ENCODE measurements at regions not wholly inside any gene's neighbourhood (a gene's known extent, or its start where the extent isn't known, plus 50 kb on each side); places are given as distances from the start of the nearest gene placed in this dataset.

- Histone ChIP-seq H3K36me3 (ENCODE audit: control insufficient read depth in 1 of 2, insufficient read depth in 2 of 2, low read length in 2 of 2) (no peaks in the 10 kb centered on the region), H3K9me3 (ENCODE audit: control insufficient read depth in 1 of 2, low read length in 2 of 2) (peaks cover 0 to 13% of the 10 kb centered on the region in 2 donors), H3K4me3 (ENCODE audit: low read depth in 1 of 2, low read length in 2 of 2) (no peak overlapping the region), H3K27ac (ENCODE audit: low read length) (no peak overlapping the region), H3K27me3 (ENCODE audit: low read depth, low read length) (no peaks in the 10 kb centered on the region), H3K4me1 (ENCODE audit: control insufficient read depth in 1 of 2, insufficient read depth in 2 of 2, low read length in 2 of 2) (no peaks in the 10 kb centered on the region)
Measured at GRCh38 chr13:67726979-67727378, 496.8 kb upstream of the PCDH9 start.

DNA sequence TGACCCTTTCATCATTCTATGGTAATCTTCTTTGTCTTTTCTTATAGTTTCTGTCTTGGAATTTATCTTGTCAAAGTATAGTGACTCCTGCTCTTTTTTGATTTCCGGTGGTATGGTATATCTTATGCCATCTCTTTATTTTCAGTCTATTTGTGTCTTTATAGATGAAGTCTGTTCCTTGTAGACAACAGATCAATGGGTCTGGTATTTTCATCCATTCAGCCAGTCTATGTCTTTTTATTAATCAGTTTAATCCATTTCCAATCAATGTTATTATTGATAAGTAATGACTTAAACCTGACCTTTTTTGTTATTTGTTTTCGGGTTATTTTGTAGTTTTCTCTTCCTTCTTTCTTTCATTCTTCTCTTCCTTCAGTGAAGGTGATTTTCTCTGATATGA lies 495.9 kb upstream of the PCDH9 start:
- Histone ChIP-seq H3K36me3 (ENCODE audit: control insufficient read depth in 1 of 2, insufficient read depth in 2 of 2, low read length in 2 of 2) (no peaks in the 10 kb centered on the region), H3K27ac (ENCODE audit: low read length) (no peak overlapping the region), H3K9me3 (ENCODE audit: control insufficient read depth in 1 of 2, low read length in 2 of 2) (peaks cover 0 to 13% of the 10 kb centered on the region in 2 donors), H3K27me3 (ENCODE audit: low read depth, low read length) (no peaks in the 10 kb centered on the region), H3K4me3 (ENCODE audit: low read depth in 1 of 2, low read length in 2 of 2) (no peak overlapping the region), H3K4me1 (ENCODE audit: control insufficient read depth in 1 of 2, insufficient read depth in 2 of 2, low read length in 2 of 2) (no peaks in the 10 kb centered on the region)

DNA sequence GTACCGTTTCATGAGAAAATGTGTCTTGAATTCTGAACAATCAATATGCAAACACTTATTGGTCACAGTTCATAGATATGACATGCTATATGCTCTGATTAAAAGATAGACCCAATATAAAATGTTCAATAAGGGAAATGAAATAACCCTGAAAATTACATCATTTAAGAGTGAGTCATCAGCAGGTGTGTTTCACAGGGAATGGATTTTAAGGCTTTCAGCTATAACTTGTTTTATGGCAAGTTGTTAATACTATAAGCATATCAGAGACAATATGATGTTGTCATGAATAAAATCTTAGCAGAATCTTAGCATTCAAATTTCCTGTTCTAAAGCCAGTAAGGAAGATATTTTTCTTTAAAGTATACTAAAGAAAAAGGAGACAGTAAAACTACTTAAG lies 483.4 kb upstream of the PCDH9 start:
- Histone ChIP-seq H3K9me3 (ENCODE audit: control insufficient read depth in 1 of 2, low read length in 2 of 2) (peaks cover 0 to 4% of the 10 kb centered on the region in 2 donors), H3K4me1 (ENCODE audit: control insufficient read depth in 1 of 2, insufficient read depth in 2 of 2, low read length in 2 of 2) (no peaks in the 10 kb centered on the region), H3K27ac (ENCODE audit: low read length) (no peak overlapping the region), H3K27me3 (ENCODE audit: low read depth, low read length) (no peaks in the 10 kb centered on the region), H3K36me3 (ENCODE audit: control insufficient read depth in 1 of 2, insufficient read depth in 2 of 2, low read length in 2 of 2) (no peaks in the 10 kb centered on the region), H3K4me3 (ENCODE audit: low read depth in 1 of 2, low read length in 2 of 2) (no peak overlapping the region)

- no peak overlapping the region for H3K4me3 ChIP-seq (ENCODE audit: low read depth in 1 of 2, low read length in 2 of 2)
- no peaks in the 10 kb centered on the region for H3K27me3 ChIP-seq (ENCODE audit: low read depth, low read length)
- no peaks in the 10 kb centered on the region for H3K9me3 ChIP-seq (ENCODE audit: control insufficient read depth in 1 of 2, low read length in 2 of 2)
- no peak overlapping the region for H3K27ac ChIP-seq (ENCODE audit: low read length)
- H3K4me1 ChIP-seq (ENCODE audit: control insufficient read depth in 1 of 2, insufficient read depth in 2 of 2, low read length in 2 of 2) = no peaks in the 10 kb centered on the region
- H3K36me3 ChIP-seq (ENCODE audit: control insufficient read depth in 1 of 2, insufficient read depth in 2 of 2, low read length in 2 of 2) = no peaks in the 10 kb centered on the region
Measured at GRCh38 chr13:67696775-67697174, 466.6 kb upstream of the PCDH9 start.

- no peaks in the 10 kb centered on the region for H3K9me3 ChIP-seq (ENCODE audit: control insufficient read depth in 1 of 2, low read length in 2 of 2)
- H3K27me3 ChIP-seq (ENCODE audit: low read depth, low read length) = no peaks in the 10 kb centered on the region
- no peak overlapping the region for H3K27ac ChIP-seq (ENCODE audit: low read length)
- no peaks in the 10 kb centered on the region for H3K36me3 ChIP-seq (ENCODE audit: control insufficient read depth in 1 of 2, insufficient read depth in 2 of 2, low read length in 2 of 2)
- no peak overlapping the region for H3K4me3 ChIP-seq (ENCODE audit: low read depth in 1 of 2, low read length in 2 of 2)
- no peaks in the 10 kb centered on the region for H3K4me1 ChIP-seq (ENCODE audit: control insufficient read depth in 1 of 2, insufficient read depth in 2 of 2, low read length in 2 of 2)
Measured at GRCh38 chr13:67664502-67664901, 434.4 kb upstream of the PCDH9 start.

DNA sequence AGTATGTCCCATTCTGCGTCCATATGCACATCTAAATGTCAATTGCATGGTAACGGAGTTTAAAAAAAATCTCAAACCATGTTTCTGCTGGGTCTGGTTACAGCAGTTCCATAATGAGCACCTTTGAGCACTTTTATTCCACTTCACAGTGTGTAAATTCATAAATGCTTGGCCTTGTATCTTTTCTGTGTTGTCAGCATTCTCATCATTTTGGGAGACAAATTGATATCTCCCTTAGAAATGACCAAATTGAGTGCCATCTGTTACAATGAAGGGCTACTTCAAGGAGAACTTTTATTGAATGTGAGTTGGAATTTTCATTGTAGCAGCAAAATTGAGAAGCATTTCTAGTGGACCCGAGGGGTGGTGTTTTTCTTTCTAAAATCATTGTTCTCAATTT lies 432.9 kb upstream of the PCDH9 start:
- Histone ChIP-seq H3K9me3 (ENCODE audit: control insufficient read depth in 1 of 2, low read length in 2 of 2) (no peaks in the 10 kb centered on the region), H3K27me3 (ENCODE audit: low read depth, low read length) (no peaks in the 10 kb centered on the region), H3K27ac (ENCODE audit: low read length) (no peak overlapping the region), H3K36me3 (ENCODE audit: control insufficient read depth in 1 of 2, insufficient read depth in 2 of 2, low read length in 2 of 2) (no peaks in the 10 kb centered on the region), H3K4me3 (ENCODE audit: low read depth in 1 of 2, low read length in 2 of 2) (no peak overlapping the region), H3K4me1 (ENCODE audit: control insufficient read depth in 1 of 2, insufficient read depth in 2 of 2, low read length in 2 of 2) (no peaks in the 10 kb centered on the region)

GRCh38 chr13:67652887-67653286 lies 422.8 kb upstream of the PCDH9 start:
- Histone ChIP-seq H3K9me3 (ENCODE audit: control insufficient read depth in 1 of 2, low read length in 2 of 2) (no peaks in the 10 kb centered on the region), H3K4me3 (ENCODE audit: low read depth in 1 of 2, low read length in 2 of 2) (no peak overlapping the region), H3K27me3 (ENCODE audit: low read depth, low read length) (no peaks in the 10 kb centered on the region), H3K4me1 (ENCODE audit: control insufficient read depth in 1 of 2, insufficient read depth in 2 of 2, low read length in 2 of 2) (no peaks in the 10 kb centered on the region), H3K36me3 (ENCODE audit: control insufficient read depth in 1 of 2, insufficient read depth in 2 of 2, low read length in 2 of 2) (no peaks in the 10 kb centered on the region), H3K27ac (ENCODE audit: low read length) (no peak overlapping the region)

DNA sequence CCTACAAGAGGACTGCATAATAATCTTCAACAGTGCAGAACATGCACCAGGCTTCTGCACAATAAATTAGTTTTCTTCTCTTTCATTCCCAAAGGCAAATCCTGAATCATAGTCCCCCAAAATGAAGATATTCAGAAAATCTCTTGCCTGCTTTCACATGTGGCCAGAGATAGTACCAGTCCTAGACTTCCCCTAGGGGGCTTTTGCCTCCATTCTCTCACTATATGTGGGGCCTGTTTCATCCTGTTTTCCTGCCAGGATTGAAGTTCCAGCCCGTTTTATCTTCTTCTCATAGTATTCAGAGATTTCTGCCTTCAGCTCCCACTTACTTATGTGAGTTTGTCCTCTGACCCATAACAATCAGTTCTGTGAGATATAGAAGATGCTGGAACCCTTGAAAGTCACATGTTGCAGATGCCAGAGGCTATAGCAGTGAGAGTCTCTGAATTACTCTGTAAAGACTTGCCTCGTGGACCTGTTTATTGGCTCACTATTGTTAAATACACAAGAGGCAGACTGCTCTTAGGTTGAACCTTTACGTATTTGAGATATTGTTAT lies 421.9 kb upstream of the PCDH9 start:
- no peak overlapping the region for H3K27ac ChIP-seq (ENCODE audit: low read length)
- no peaks in the 10 kb centered on the region for H3K36me3 ChIP-seq (ENCODE audit: control insufficient read depth in 1 of 2, insufficient read depth in 2 of 2, low read length in 2 of 2)
- H3K9me3 ChIP-seq (ENCODE audit: control insufficient read depth in 1 of 2, low read length in 2 of 2) = no peaks in the 10 kb centered on the region
- H3K27me3 ChIP-seq (ENCODE audit: low read depth, low read length) = no peaks in the 10 kb centered on the region
- H3K4me1 ChIP-seq (ENCODE audit: control insufficient read depth in 1 of 2, insufficient read depth in 2 of 2, low read length in 2 of 2) = no peaks in the 10 kb centered on the region
- no peak overlapping the region for H3K4me3 ChIP-seq (ENCODE audit: low read depth in 1 of 2, low read length in 2 of 2)

- no peak overlapping the region for H3K4me3 ChIP-seq (ENCODE audit: low read depth in 1 of 2, low read length in 2 of 2)
- no peaks in the 10 kb centered on the region for H3K36me3 ChIP-seq (ENCODE audit: control insufficient read depth in 1 of 2, insufficient read depth in 2 of 2, low read length in 2 of 2)
- H3K27ac ChIP-seq (ENCODE audit: low read length) = no peak overlapping the region
- H3K9me3 ChIP-seq (ENCODE audit: control insufficient read depth in 1 of 2, low read length in 2 of 2) = no peaks in the 10 kb centered on the region
- no peaks in the 10 kb centered on the region for H3K4me1 ChIP-seq (ENCODE audit: control insufficient read depth in 1 of 2, insufficient read depth in 2 of 2, low read length in 2 of 2)
- H3K27me3 ChIP-seq (ENCODE audit: low read depth, low read length) = no peaks in the 10 kb centered on the region
Measured at GRCh38 chr13:67650471-67650870, 420.3 kb upstream of the PCDH9 start.

DNA sequence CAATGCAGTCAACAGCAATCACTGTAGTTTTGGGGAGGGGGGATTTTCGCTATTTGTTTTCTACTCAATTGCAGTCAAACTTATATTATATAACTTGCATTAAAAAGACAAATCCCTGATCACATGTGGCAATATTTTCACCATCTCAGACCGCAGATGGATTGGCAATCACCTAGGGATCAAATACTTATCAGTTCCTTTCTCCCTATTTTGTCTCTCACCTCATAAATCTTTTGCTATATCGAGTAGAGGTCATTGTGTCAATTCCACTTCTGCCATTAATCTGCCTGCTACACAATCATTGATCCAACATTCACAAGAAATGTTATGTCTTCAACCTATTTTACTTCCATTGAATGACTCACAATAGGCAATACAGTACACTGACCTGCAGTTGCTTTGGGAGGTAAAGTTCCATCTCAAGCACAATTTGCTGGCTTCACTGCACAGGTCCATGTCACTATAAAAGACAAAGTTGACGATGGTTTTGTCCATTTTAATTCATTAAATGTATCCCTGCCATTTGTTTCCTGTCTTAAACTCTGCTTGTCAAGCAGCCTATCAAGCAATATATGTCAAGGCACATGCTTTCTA lies 415.8 kb upstream of the PCDH9 start:
- Histone ChIP-seq H3K4me1 (ENCODE audit: control insufficient read depth in 1 of 2, insufficient read depth in 2 of 2, low read length in 2 of 2) (no peaks in the 10 kb centered on the region), H3K4me3 (ENCODE audit: low read depth in 1 of 2, low read length in 2 of 2) (no peak overlapping the region), H3K27me3 (ENCODE audit: low read depth, low read length) (no peaks in the 10 kb centered on the region), H3K9me3 (ENCODE audit: control insufficient read depth in 1 of 2, low read length in 2 of 2) (no peaks in the 10 kb centered on the region), H3K36me3 (ENCODE audit: control insufficient read depth in 1 of 2, insufficient read depth in 2 of 2, low read length in 2 of 2) (no peaks in the 10 kb centered on the region), H3K27ac (ENCODE audit: low read length) (no peak overlapping the region)

- H3K4me1 ChIP-seq (ENCODE audit: control insufficient read depth in 1 of 2, insufficient read depth in 2 of 2, low read length in 2 of 2) = no peaks in the 10 kb centered on the region
- H3K9me3 ChIP-seq (ENCODE audit: control insufficient read depth in 1 of 2, low read length in 2 of 2) = peaks cover 0 to 3% of the 10 kb centered on the region in 2 donors
- no peak overlapping the region for H3K27ac ChIP-seq (ENCODE audit: low read length)
- H3K4me3 ChIP-seq (ENCODE audit: low read depth in 1 of 2, low read length in 2 of 2) = no peak overlapping the region
- H3K27me3 ChIP-seq (ENCODE audit: low read depth, low read length) = no peaks in the 10 kb centered on the region
- no peaks in the 10 kb centered on the region for H3K36me3 ChIP-seq (ENCODE audit: control insufficient read depth in 1 of 2, insufficient read depth in 2 of 2, low read length in 2 of 2)
Measured at GRCh38 chr13:67643516-67644055, 413.4 kb upstream of the PCDH9 start.

- Histone ChIP-seq H3K27me3 (ENCODE audit: low read depth, low read length) (no peaks in the 10 kb centered on the region), H3K36me3 (ENCODE audit: control insufficient read depth in 1 of 2, insufficient read depth in 2 of 2, low read length in 2 of 2) (no peaks in the 10 kb centered on the region), H3K4me1 (ENCODE audit: control insufficient read depth in 1 of 2, insufficient read depth in 2 of 2, low read length in 2 of 2) (no peaks in the 10 kb centered on the region), H3K4me3 (ENCODE audit: low read depth in 1 of 2, low read length in 2 of 2) (no peak overlapping the region), H3K27ac (ENCODE audit: low read length) (no peak overlapping the region), H3K9me3 (ENCODE audit: control insufficient read depth in 1 of 2, low read length in 2 of 2) (peaks cover 0 to 3% of the 10 kb centered on the region in 2 donors)
Measured at GRCh38 chr13:67642657-67643056, 412.5 kb upstream of the PCDH9 start.

Data from muscle layer of duodenum (tissue), 2 donors.